ENCODE measurements at regions not wholly inside any gene's neighbourhood (a gene's known extent, or its start where the extent isn't known, plus 50 kb on each side); places are given as distances from the start of the nearest gene placed in this dataset.
A peak's percentile ranks its signal among the peaks of the same experiment; 100 is the strongest.

DNA sequence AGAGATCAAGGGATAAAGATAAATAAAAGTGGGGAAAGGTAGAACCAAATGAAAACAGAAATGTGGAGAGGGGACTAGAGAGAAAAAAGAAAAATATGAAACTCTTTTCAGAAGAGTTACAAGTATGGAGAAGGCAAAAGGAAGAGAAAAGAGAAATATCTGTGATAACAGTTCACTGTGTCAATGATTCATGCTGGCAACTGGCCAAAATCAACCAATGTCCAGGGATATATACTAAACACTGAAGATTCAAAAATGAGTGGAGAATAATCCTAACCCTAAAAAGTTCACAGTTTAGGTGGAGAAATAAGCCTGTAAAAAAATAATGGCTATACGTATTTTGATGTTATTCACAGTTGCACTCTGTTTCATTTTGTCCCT is 372.3 kb upstream of the KITLG start:
- Histone ChIP-seq H3K9me3 (no peaks in the 10 kb centered on the region), H3K4me1 (no peaks in the 10 kb centered on the region; the same call in 1 of the 2 replicates), H3K36me3 (no peaks in the 10 kb centered on the region), H3K9ac (no peak overlapping the region), H3K4me2 (no peak overlapping the region), H3K27me3 (no peaks in the 10 kb centered on the region), H4K20me1 (no peaks in the 10 kb centered on the region), H3K27ac (no peak overlapping the region), H3K4me3 (no peak overlapping the region)
- no peak for TF ChIP-seq Cebpa-rat (IDR thresholded peaks at IDR 0.05)

DNA sequence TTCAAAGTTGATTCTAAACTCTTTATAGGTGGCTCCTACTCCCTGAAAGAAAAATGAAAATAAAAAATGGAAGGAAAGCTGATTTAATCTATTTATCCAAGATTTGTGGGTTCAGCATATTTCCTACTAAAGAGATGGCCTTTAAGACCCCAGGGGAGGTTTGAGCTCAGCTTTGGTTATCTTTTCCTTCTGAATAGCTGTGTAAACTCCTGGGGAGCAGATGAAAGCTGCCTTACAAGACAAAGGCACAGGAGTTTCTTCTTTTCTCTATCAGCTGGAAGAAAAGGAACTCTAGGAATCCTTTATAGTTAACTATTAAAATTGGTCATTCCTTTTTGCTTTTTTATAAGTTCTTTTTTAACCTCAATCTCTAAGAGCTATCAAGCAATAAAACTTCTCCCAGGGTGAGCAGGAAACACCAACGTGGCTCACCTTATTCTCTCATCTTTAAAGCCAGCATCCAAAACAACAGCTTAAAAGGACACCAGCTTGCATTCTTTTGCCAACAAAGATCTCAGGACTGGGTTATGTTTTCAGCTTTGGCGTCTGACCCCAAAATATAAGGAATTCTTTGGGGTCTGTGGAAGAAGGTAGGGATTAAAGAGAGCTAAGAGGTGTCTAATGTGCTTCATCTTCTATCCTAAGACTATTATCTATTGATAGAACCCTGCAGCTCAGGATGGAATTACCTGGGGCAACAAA is 371.7 kb upstream of the KITLG start:
- H3K4me2 ChIP-seq = no peak overlapping the region
- no peak overlapping the region for H3K4me3 ChIP-seq
- no peak for TF ChIP-seq Cebpa-rat (IDR thresholded peaks at IDR 0.05)
- no peaks in the 10 kb centered on the region for H3K9me3 ChIP-seq
- no peak overlapping the region for H3K9ac ChIP-seq
- H4K20me1 ChIP-seq = no peaks in the 10 kb centered on the region
- H3K36me3 ChIP-seq = no peaks in the 10 kb centered on the region
- peaks cover 5% of the 10 kb centered on the region for H3K4me1 ChIP-seq
- no peak overlapping the region for H3K27ac ChIP-seq
- H3K27me3 ChIP-seq = no peaks in the 10 kb centered on the region

DNA sequence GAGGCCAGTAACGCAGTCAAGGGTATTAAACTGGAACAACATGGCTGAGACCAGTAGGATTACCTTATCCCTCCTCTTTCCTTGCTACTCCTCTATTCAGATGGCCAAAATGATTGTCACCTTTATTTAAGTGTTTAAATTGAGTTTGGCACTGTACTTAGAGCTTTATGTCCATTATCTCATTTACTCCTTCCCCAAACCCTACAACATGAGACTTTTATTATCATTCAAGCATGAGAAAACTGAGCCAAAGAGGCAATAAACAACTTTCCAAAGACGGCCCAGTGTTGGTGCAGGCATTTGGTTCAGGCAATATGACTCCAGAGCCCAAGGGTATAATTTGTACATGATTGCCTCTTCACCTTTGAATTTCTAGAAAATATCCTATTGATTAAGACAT is 370.9 kb upstream of the KITLG start:
- Histone ChIP-seq H3K9me3 (no peaks in the 10 kb centered on the region), H3K36me3 (no peaks in the 10 kb centered on the region), H4K20me1 (no peaks in the 10 kb centered on the region), H3K27me3 (no peaks in the 10 kb centered on the region), H3K4me1 (peaks cover 14% of the 10 kb centered on the region), H3K27ac (no peak overlapping the region), H3K4me2 (no peak overlapping the region), H3K4me3 (no peak overlapping the region), H3K9ac (no peak overlapping the region)
- TF ChIP-seq Cebpa-rat (IDR thresholded peaks at IDR 0.05) = no peak

DNA sequence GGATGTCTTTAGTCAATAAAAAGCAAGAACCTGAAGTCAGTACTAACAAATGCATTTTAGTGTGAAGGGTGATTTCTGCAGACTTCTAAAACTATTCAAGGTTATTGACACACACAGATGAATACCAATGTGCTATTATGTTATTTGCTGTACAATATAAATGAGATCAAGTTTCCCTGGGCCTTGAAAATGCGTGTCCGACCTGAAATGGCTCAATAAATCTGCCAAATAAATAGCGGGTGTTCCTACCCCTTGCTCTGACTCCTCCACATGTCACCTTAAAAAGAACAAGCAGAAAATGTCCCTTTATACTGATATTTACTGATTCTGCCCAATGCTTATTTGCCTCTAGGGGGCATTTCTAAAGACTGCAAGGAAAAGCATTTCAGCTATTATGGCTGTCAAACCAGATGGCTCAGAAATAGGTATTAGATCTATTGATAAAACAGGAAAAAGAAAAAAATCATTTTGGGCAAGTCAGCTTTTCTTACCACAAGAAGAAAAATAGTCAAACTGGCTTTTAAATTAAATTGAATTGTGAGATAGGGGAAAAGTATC is 367.3 kb upstream of the KITLG start:
- H3K9me3 ChIP-seq = no peaks in the 10 kb centered on the region
- H3K4me1 ChIP-seq = peaks cover 19% of the 10 kb centered on the region

DNA sequence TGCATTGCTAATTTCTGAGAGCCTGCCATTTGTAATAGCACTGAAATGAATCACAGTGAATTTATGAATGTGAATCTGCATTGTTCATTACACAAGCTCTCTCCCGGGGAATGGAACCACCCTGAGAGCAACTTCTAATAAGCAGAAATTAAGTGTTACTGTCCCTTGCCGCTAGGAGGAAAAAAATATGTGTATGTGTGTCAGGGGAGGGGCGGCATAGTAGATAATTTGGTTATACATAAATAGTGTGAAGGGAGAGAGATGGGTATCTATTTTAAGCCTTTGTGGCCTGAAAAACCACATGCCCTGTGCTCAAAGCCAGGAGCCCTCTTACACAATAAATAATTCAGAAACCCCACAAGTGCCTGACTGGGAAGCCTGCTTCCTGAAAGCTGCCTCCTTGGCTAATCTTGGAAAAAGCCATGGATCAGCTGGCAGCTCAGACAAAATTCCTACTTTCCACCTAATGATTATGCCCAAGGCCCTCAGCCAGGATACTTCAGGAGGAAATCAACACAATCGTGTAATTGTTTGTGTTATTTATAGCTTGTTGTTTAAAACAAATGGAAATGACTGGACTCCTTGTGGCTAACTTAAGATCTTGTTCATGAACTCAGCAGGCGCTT is 366.2 kb upstream of the KITLG start:
- H3K4me3 ChIP-seq = no peak overlapping the region
- peak; percentile 80 for TF ChIP-seq Cebpa-rat (IDR thresholded peaks at IDR 0.05)
- H3K9me3 ChIP-seq = no peaks in the 10 kb centered on the region
- no peak overlapping the region for H3K9ac ChIP-seq
- peaks cover 19% of the 10 kb centered on the region for H3K4me1 ChIP-seq
- no peaks in the 10 kb centered on the region for H4K20me1 ChIP-seq
- H3K4me2 ChIP-seq = peak overlapping the region; percentile 66
- H3K27ac ChIP-seq = 0 out of 2 replicates have a peak overlapping the region, but pooled peaks have one; percentile 2
- H3K27me3 ChIP-seq = no peaks in the 10 kb centered on the region
- no peaks in the 10 kb centered on the region for H3K36me3 ChIP-seq

More for the DNA sequence above, 367.3 kb upstream of the KITLG start:
- Histone ChIP-seq H3K27ac (no peak overlapping the region), H4K20me1 (no peaks in the 10 kb centered on the region), H3K27me3 (no peaks in the 10 kb centered on the region), H3K9ac (no peak overlapping the region), H3K4me2 (peak overlapping the region; percentile 66; the same call in 1 of the 2 replicates), H3K36me3 (no peaks in the 10 kb centered on the region), H3K4me3 (no peak overlapping the region)
- no peak for TF ChIP-seq Cebpa-rat (IDR thresholded peaks at IDR 0.05)

DNA sequence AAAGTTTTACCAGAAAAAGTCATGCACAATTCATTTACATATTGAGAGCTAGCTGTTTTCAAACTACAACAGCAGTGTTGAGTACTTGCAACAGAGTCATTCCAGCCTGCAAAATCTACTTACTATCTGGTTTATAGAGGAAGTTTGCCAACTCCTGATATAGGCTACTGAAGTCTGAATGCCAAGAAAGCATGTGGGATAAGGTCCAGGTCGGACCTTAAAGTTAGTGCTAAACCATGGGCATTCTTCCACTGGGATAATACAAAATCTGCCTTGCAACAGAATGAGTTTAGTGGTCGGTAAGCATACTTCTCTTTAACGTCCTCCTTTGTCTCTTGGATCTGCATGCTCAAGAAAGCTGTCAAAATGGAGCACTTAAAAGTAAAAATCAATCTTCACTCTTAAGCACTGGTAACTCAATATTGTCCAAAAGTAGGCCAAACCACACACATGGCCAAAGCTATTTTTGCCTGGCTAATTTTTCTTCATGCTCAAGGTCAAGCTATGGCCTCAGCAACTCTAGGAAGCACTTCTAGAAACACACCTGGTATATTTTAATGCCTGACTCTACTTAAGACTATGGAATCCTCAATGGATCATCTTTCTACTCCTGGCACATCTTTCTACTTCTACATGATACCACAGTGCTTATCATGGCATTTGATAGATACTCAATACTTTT is 364.9 kb upstream of the KITLG start:
- Histone ChIP-seq H3K9me3 (no peaks in the 10 kb centered on the region), H3K27ac (no peak overlapping the region), H4K20me1 (no peaks in the 10 kb centered on the region), H3K4me2 (no peak overlapping the region), H3K27me3 (no peaks in the 10 kb centered on the region), H3K4me1 (peaks cover 19% of the 10 kb centered on the region), H3K4me3 (no peak overlapping the region), H3K9ac (no peak overlapping the region), H3K36me3 (no peaks in the 10 kb centered on the region)
- TF ChIP-seq Cebpa-rat (IDR thresholded peaks at IDR 0.05) = no peak

DNA sequence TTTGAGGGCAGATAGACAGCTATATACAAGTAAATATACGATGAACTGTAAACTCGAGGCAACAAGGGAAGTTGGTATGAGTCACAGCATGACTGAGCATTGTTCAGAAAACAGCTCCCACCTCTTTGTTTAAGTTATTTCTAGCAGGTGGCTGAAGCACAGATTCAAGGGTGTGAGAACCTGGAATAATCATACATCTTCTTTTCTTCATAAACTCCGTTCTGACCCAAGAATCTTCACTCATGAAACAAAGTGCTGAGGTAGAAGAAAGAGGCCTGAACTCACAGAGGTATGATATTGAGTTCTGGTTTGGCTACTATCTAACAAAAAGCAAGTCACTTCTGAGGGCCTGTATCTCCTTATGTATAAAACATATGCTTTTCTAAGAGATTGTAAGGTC is 364.1 kb upstream of the KITLG start:
- Histone ChIP-seq H3K4me2 (no peak overlapping the region), H3K4me1 (peaks cover 19% of the 10 kb centered on the region), H3K9me3 (no peaks in the 10 kb centered on the region), H3K27me3 (no peaks in the 10 kb centered on the region), H3K4me3 (no peak overlapping the region), H3K9ac (no peak overlapping the region), H4K20me1 (no peaks in the 10 kb centered on the region), H3K27ac (no peak overlapping the region), H3K36me3 (no peaks in the 10 kb centered on the region)
- TF ChIP-seq Cebpa-rat (IDR thresholded peaks at IDR 0.05) = no peak

DNA sequence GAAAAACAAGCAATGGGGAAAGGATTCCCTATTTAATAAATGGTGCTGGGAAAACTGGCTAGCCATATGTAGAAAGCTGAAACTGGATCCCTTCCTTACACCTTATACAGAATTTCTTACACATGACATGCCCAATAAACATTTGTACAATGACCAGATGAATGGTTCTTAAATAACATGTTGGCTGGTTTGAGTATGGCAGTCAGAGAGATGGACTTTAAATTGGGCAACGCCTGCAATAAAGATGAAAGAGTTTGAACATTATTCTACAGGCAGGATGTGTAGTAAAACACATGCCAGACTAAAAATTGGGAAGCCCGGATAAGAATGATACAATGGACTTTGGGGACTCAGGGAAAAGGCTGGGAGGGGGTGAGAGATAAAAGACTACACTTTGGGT is 360.6 kb upstream of the KITLG start:
- no peak for TF ChIP-seq Cebpa-rat (IDR thresholded peaks at IDR 0.05)
- H3K4me2 ChIP-seq = no peak overlapping the region
- no peaks in the 10 kb centered on the region for H3K36me3 ChIP-seq
- H4K20me1 ChIP-seq = no peaks in the 10 kb centered on the region
- no peaks in the 10 kb centered on the region for H3K27me3 ChIP-seq
- no peak overlapping the region for H3K27ac ChIP-seq
- no peaks in the 10 kb centered on the region for H3K9me3 ChIP-seq
- H3K4me3 ChIP-seq = no peak overlapping the region
- H3K4me1 ChIP-seq = peaks cover 2% of the 10 kb centered on the region
- no peak overlapping the region for H3K9ac ChIP-seq

DNA sequence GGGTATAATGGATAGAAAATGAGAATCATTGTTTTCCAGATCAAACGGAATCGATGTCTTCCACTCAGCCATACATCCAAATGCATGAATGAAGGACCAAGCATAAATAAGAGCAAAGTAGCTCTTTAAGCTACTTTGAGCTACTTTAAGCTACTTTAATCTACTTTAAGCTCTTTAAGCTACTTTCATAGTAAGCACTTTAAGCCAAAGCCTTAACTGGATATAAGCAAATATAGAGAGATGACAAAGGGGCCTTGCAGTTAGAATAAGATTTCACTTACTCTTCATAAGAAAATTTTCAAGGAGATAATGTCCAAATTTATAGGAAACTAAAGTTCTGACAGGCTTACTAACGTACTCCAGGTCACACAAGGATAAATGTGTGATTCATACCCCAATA is 355.6 kb upstream of the KITLG start:
- Histone ChIP-seq H4K20me1 (no peaks in the 10 kb centered on the region), H3K27me3 (no peaks in the 10 kb centered on the region), H3K4me3 (no peak overlapping the region), H3K36me3 (no peaks in the 10 kb centered on the region), H3K9ac (no peak overlapping the region), H3K4me2 (no peak overlapping the region), H3K27ac (no peak overlapping the region), H3K4me1 (peaks cover 11% of the 10 kb centered on the region), H3K9me3 (no peaks in the 10 kb centered on the region)
- TF ChIP-seq Cebpa-rat (IDR thresholded peaks at IDR 0.05) = no peak

Measured in BLaER1 (cell line).